ENCODE measurements at regions not wholly inside any gene's neighbourhood (a gene's known extent, or its start where the extent isn't known, plus 50 kb on each side); places are given as distances from the start of the nearest gene placed in this dataset.
"Not testable (repeated sequence)": the region's sequence is repeated elsewhere in the genome, so short reads cannot be mapped to it uniquely, and the experiment has no call there.

DNA sequence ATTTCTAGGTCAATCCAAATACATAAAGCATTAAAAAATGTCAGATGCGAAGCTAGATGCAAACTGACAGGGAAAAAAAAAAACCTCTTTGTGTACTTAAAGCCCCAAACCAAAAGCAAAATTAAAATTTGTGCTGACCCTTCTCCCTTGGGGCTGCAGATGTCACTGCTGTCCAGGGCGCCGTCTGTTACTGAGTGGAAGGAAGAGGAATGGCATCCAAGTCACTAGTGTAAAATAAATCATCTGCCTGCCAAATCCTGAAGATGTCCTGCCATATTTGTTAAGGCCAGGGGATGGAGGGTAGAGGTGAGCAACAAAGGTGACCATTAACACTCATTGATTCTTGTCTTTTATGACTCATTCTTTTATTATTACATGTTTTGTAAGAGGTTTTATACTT, 233.2 kb upstream of the VKORC1L1 start:
- H3K9me3 ChIP-seq (replicated peaks); intact Hi-C loops (cut with micrococcal nuclease); H3K27ac ChIP-seq (replicated peaks); H3K27me3 ChIP-seq (ENCODE audit: low read depth); H3K4me1 ChIP-seq; H3K4me3 ChIP-seq; DNase-seq; H3K36me3 ChIP-seq: not testable (repeated sequence)

DNA sequence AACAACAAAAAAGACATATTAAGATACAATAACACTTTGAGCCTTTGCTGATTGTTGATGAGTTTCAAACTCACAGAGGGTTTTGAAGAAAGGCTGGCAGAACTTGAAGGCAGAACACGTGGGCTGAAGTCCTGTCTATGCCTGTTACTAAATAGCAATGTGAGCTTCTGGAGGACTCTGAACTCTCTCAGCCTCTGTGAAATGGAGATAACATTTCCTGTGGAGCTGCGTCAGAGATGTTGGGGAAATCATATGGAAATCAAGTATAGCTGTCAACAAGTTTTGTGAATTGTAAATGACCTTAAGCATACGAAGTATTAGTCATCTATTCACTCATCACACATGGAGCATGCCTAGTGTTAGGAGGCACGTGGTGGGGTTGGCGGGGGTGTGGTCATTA, 229.4 kb upstream of the VKORC1L1 start:
- not testable (repeated sequence) for DNase-seq; H3K9me3 ChIP-seq (replicated peaks); H3K4me1 ChIP-seq

DNA sequence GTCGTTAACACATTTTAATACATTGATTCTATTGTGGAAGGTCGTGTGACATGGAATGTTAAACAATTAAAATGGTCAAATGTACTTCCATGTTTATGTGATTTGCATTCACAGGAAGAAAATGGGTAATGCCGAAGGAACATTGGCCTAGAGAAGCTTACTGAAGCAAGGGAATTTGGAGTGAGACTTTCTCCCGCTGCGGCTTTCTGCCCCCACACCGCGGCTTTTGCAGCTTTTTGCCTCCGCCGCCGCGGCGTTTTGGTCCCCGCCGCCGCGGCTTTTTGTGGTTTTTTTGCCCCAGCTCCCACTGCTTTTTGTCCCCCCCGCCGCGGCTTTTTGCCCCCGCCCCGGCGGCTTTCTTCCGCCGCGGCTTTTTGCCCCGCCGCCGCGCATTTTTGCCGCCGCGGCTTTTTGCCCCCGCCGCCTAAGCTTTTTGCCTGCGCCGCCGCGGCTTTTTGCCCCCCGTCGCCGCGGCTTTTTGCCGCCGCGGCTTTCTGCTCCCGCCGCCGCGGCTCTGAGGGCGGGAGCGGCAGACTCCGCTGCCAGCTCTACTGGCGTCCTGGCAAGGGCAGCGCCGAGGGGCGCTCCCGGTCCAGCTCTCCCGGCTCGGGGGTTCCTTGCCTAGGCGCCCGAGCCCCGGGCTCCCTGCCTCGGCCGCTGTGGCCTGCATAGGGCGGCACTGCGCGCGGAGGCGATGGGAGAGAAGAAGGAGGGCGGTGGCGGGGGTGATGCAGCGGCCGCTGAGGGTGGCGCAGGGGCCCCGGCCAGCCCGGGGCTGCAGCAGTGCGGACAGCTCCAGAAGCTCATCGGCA, 225.5 kb upstream of the VKORC1L1 start:
- intact Hi-C loops (cut with micrococcal nuclease); DNase-seq; H3K9me3 ChIP-seq (replicated peaks); H3K4me3 ChIP-seq; H3K4me1 ChIP-seq; H3K27ac ChIP-seq (replicated peaks); H3K27me3 ChIP-seq (ENCODE audit: low read depth); H3K36me3 ChIP-seq: not testable (repeated sequence)

More for the DNA sequence above, 229.4 kb upstream of the VKORC1L1 start:
- H3K27me3 ChIP-seq (ENCODE audit: low read depth); H3K4me3 ChIP-seq; H3K27ac ChIP-seq (replicated peaks); intact Hi-C loops (cut with micrococcal nuclease); H3K36me3 ChIP-seq: not testable (repeated sequence)

DNA sequence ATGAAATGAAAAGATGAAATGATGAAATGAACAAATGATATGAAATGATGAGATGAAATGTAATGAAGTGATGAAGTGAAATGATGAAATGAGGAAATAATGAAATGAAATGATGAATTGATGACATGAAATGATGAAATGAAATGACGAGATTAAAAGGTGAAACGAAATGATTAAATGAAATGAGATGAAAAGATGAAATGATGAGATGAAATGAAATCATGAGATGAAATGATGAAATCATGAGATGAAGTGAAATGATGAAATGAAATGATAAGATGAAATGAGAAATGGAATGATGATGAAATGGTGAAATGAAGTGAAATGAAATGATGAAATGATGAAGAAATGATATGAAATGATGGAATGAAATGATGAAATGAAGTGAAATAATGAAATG, 221.7 kb upstream of the VKORC1L1 start:
- DNase-seq; H3K36me3 ChIP-seq; H3K27me3 ChIP-seq (ENCODE audit: low read depth); intact Hi-C loops (cut with micrococcal nuclease); H3K27ac ChIP-seq (replicated peaks); H3K4me3 ChIP-seq; H3K9me3 ChIP-seq (replicated peaks); H3K4me1 ChIP-seq: not testable (repeated sequence)

DNA sequence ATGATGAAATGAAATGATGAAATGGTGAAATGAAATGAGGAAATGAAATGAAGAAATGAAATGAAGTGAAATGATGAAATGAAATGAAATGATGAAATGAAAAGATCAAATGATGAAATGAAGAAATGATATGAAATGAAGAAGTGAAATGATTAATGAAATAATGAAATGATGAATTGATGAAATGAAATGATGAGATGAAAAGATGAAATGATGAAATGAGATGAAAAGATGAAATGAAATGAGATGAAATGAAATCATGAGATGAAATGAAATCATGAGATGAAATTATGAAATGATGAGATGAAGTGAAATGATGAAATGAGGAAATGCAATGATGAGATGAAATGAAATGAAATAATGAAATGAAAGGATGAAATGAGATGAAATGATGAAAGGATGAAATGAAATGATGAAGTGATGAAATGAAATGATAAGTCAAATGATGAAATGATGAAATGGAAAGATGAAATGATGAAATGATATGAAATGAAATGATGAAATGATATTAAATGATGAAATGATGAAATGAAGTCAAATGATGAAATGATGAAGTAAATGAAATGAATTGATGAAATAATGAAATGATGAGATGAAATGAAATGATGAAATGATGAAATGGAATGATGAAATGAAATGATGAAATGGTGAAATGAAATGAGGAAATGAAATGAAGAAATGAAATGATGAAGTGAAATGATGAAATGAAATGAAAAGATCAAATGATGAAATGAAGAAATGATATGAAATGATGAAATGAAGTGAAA, 220.9 kb upstream of the VKORC1L1 start:
- DNase-seq; H3K27ac ChIP-seq (replicated peaks); H3K9me3 ChIP-seq (replicated peaks); intact Hi-C loops (cut with micrococcal nuclease); H3K4me1 ChIP-seq; H3K4me3 ChIP-seq; H3K36me3 ChIP-seq; H3K27me3 ChIP-seq (ENCODE audit: low read depth): not testable (repeated sequence)

DNA sequence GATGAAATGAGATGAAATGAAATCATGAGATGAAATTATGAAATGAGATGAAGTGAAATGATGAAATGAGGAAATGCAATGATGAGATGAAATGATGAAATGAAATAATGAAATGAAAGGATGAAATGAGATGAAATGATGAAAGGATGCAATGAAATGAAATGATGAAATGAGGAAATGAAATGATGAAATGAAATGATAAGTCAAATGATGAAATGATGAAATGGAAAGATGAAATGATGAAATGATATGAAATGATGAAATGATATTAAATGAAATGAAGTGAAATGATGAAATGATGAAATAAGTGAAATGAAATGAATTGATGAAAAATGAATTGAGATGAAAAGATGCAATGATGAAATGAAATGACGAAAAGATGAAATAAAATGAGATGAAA, 220.2 kb upstream of the VKORC1L1 start:
- H3K4me1 ChIP-seq; H3K27ac ChIP-seq (replicated peaks); H3K9me3 ChIP-seq (replicated peaks); H3K4me3 ChIP-seq; intact Hi-C loops (cut with micrococcal nuclease); DNase-seq; H3K27me3 ChIP-seq (ENCODE audit: low read depth); H3K36me3 ChIP-seq: not testable (repeated sequence)

DNA sequence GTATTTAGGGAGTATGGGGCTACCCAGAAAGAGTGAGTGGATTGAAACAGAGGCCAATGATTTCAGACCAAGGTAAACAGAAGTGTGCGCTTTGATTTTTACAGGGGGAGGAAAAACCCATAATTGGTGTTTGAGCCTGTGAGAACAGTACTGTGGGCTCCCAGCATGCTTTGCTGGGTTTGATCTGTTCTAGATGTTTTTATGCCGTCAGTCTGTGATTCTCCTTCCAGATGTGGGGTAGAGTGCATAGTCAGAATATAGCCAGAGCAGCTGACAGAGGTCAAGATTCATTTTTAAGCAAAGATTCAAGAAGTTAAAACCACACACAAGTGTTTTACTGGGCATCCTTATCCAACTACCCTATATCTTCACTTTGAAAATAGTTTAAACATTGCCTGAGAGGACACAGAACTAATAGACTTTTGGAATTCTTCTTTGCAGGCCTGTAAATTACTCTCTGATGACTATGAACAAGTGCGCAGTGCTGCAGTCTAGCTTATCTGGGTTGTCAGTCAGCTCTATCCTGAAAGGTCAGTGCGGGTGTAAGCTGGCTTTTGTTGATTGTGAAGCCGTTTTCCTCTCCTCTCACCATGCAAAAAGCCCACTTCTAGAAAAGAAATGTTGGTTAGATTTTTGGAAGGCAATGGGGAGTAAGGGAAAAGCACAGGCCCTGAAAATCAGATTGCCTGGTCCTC, 216.2 kb upstream of the VKORC1L1 start:
- intact Hi-C loops (cut with micrococcal nuclease); H3K4me3 ChIP-seq; H3K4me1 ChIP-seq; H3K27me3 ChIP-seq (ENCODE audit: low read depth); DNase-seq; H3K27ac ChIP-seq (replicated peaks); H3K9me3 ChIP-seq (replicated peaks); H3K36me3 ChIP-seq: not testable (repeated sequence)

DNA sequence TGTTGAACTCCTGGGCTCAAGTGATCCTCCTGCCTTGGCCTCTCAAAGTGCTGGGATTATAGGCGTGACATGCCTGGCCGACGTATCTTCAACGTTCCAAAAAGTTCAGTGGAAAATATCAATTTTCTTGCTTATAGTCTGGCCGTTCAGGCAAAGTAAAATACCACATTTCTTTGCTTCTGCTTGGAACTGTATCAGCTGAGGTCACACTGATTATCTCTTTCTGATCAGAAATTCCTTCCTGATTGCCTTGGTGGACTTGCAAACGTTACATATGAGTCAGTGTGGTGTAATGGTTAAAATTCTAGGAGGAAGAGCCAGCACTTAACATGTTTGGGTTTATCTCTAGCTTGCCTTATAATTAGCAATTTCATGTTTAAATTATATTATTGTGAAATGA, 189.5 kb upstream of the VKORC1L1 start:
- not testable (repeated sequence) for H3K27ac ChIP-seq (replicated peaks)

DNA sequence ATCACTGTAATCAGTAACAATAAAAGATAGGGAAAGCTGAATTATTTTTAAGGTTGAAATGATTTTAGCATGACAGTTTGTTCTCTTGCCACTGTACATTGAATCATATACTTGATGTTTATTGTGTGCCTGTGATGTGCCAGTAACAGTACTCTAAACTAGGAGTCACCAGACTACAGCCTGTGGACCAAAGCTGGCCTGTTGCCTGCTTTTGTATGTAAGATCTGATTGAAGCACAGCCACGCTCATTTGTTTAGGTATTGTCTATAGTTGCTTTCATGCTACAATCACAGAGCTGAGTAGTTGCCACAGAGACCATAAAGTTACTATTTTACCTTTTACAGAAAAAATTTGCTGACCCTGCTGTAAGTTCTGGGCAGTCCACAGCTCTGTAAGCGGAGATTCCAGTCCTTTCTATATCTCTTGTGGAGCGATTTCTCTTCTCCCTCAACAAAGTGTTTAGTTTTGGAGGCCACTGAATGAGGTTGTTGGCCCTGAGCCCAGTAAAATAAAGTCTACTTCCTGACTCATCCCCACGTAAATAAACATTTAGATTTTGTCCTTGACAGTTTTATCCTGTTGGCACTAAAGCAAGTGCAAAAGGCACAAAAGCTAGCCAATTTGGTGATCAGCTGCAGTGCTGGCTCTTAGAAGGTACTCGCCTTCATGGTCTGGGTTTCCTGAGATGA, 173.7 kb upstream of the VKORC1L1 start:
- intact Hi-C loops (cut with micrococcal nuclease); H3K9me3 ChIP-seq (replicated peaks); H3K4me3 ChIP-seq; DNase-seq; H3K36me3 ChIP-seq; H3K27ac ChIP-seq (replicated peaks); H3K4me1 ChIP-seq; H3K27me3 ChIP-seq (ENCODE audit: low read depth): not testable (repeated sequence)

More for the DNA sequence above, 189.5 kb upstream of the VKORC1L1 start:
- intact Hi-C loops (cut with micrococcal nuclease); H3K9me3 ChIP-seq (replicated peaks); H3K27me3 ChIP-seq (ENCODE audit: low read depth); DNase-seq; H3K4me1 ChIP-seq; H3K36me3 ChIP-seq; H3K4me3 ChIP-seq: not testable (repeated sequence)

DNA sequence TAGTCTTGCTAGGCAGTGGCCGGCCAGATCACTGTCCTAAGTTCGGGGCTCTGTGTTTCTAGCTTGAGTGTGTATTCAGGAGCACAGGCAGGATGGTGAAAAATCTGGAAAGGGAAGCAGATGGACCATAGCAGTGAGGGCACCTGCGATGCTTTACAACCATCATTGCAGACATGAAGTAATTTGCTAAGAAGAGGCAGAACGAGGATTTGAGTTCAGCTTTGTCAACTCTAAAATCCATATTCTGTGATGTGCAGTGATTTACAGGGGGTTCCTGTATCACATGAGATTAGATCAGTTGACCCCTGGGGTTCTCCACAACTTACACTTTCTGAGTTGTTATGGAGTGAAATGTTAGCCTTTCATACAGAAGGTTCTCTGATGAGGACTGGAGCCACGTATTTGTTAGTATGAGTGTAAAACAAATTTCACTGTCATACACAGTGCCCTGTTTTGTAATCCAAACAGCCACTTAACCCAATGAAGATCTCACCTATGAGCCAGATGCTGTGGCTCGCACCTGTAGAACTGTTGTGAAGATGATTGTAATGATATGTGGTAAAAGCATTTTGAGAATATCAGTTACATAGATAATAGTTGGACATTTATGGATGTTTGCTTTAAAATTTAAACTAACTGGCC, 173.0 kb upstream of the VKORC1L1 start:
- H3K27ac ChIP-seq (replicated peaks); H3K36me3 ChIP-seq; H3K4me1 ChIP-seq; DNase-seq; H3K9me3 ChIP-seq (replicated peaks); intact Hi-C loops (cut with micrococcal nuclease); H3K4me3 ChIP-seq; H3K27me3 ChIP-seq (ENCODE audit: low read depth): not testable (repeated sequence)

DNA sequence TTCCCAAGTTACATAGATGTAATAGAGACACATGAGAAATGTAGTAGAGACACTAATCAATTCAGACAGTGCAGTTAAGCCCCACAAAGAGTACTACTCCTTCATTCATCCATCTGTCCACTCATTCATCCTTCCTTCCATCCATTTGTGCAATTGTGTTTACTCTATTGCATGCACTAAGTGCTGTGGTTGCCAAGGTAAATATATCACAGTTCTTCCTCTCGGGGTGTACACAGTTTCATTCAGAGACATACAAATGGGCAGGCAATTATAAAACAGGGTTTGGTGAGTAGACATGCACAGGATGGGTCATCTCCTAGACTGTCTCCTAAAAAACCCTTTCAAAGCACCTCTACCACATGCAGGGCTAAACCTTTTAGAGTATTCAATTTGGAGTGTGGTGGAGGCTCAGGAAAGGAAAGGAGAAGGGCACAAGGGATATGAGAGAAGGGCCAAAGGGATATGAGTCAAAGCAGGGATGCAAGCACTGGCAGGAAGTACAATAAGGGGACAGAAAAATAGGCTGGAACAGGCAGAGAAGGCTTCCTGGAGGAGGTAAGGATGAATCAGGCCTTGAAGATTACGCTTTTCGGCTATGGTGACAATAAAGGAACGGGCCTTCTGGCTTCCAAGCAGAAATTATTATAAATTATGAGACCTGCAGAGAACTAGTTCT, 153.6 kb upstream of the VKORC1L1 start:
- H3K27me3 ChIP-seq (ENCODE audit: low read depth); H3K9me3 ChIP-seq (replicated peaks); H3K27ac ChIP-seq (replicated peaks); DNase-seq; H3K4me3 ChIP-seq; H3K4me1 ChIP-seq; intact Hi-C loops (cut with micrococcal nuclease); H3K36me3 ChIP-seq: not testable (repeated sequence)
